ENCODE measurements at regions not wholly inside any gene's neighbourhood (a gene's known extent, or its start where the extent isn't known, plus 50 kb on each side); places are given as distances from the start of the nearest gene placed in this dataset.

- intact Hi-C loops (cut with DNase I, micrococcal nuclease), result no loop called here
- no peaks in the 10 kb centered on the region for H3K9me3 ChIP-seq (ENCODE audit: control insufficient read depth in 1 of 2, insufficient read depth in 1 of 2, low read length in 2 of 2)
- H3K4me1 ChIP-seq (ENCODE audit: insufficient read depth, low read length), result no peaks in the 10 kb centered on the region
- H3K27ac ChIP-seq (ENCODE audit: low read depth in 1 of 2, low read length in 2 of 2), result no peak overlapping the region
- Mint-ChIP-seq H3K27ac (no peak overlapping the region), H3K4me1 (ENCODE audit: low read depth) (no peaks in the 10 kb centered on the region), H3K9me3 (no peaks in the 10 kb centered on the region), H3K36me3 (ENCODE audit: low read depth) (no peaks in the 10 kb centered on the region), H3K27me3 (no peaks in the 10 kb centered on the region), H3K4me3 (no peak overlapping the region)
- ChIA-PET CTCF (no interaction called here), POLR2A (no interaction called here)
- ATAC-seq (ENCODE audit: poor library complexity) (no peak), DNase-seq (no peak)
- H3K4me3 ChIP-seq (ENCODE audit: low read length), result no peak overlapping the region
- no peak for TF ChIP-seq CTCF (IDR thresholded peaks at IDR 0.05)
- H3K27me3 ChIP-seq (ENCODE audit: control insufficient read depth in 1 of 2, insufficient read depth in 2 of 2, low read length in 2 of 2), result no peaks in the 10 kb centered on the region
- no peaks in the 10 kb centered on the region for H3K36me3 ChIP-seq (ENCODE audit: insufficient read depth, low read length)
These were observed 205.0 kb upstream of the PREP start for GRCh38 chr6:105607636-105608621.

GRCh38 chr6:105606831-105607463 is 204.1 kb upstream of the PREP start:
- Histone ChIP-seq H3K36me3 (ENCODE audit: insufficient read depth, low read length) (no peaks in the 10 kb centered on the region), H3K4me1 (ENCODE audit: insufficient read depth, low read length) (peaks cover 1% of the 10 kb centered on the region), H3K27ac (ENCODE audit: low read depth in 1 of 2, low read length in 2 of 2) (no peak overlapping the region), H3K27me3 (ENCODE audit: control insufficient read depth in 1 of 2, insufficient read depth in 2 of 2, low read length in 2 of 2) (no peaks in the 10 kb centered on the region), H3K4me3 (ENCODE audit: low read length) (no peak overlapping the region), H3K9me3 (ENCODE audit: control insufficient read depth in 1 of 2, insufficient read depth in 1 of 2, low read length in 2 of 2) (no peaks in the 10 kb centered on the region)
- DNase-seq (no peak), ATAC-seq (ENCODE audit: poor library complexity) (no peak)
- Mint-ChIP-seq H3K4me3 (no peak overlapping the region), H3K36me3 (ENCODE audit: low read depth) (no peaks in the 10 kb centered on the region), H3K4me1 (ENCODE audit: low read depth) (peaks cover under 1% of the 10 kb centered on the region), H3K27ac (no peak overlapping the region), H3K9me3 (no peaks in the 10 kb centered on the region), H3K27me3 (no peaks in the 10 kb centered on the region)
- ChIA-PET POLR2A (no interaction called here), CTCF (no interaction called here)
- intact Hi-C loops (cut with DNase I, micrococcal nuclease), result no loop called here
- TF ChIP-seq CTCF (IDR thresholded peaks at IDR 0.05), result no peak

- no peak overlapping the region for H3K27ac Mint-ChIP-seq
- Histone ChIP-seq H3K27ac (ENCODE audit: low read depth in 1 of 2, low read length in 2 of 2) (no peak overlapping the region), H3K9me3 (ENCODE audit: control insufficient read depth in 1 of 2, insufficient read depth in 1 of 2, low read length in 2 of 2) (no peaks in the 10 kb centered on the region), H3K27me3 (ENCODE audit: control insufficient read depth in 1 of 2, insufficient read depth in 2 of 2, low read length in 2 of 2) (no peaks in the 10 kb centered on the region), H3K4me3 (ENCODE audit: low read length) (no peak overlapping the region), H3K4me1 (ENCODE audit: insufficient read depth, low read length) (peaks cover 6% of the 10 kb centered on the region), H3K36me3 (ENCODE audit: insufficient read depth, low read length) (no peaks in the 10 kb centered on the region)
- ChIA-PET CTCF (no interaction called here), POLR2A (no interaction called here)
- H3K36me3 Mint-ChIP-seq (ENCODE audit: low read depth), result no peaks in the 10 kb centered on the region
- intact Hi-C loops (cut with DNase I, micrococcal nuclease), result no loop called here
- no peak for ATAC-seq (ENCODE audit: poor library complexity)
- no peaks in the 10 kb centered on the region for H3K9me3 Mint-ChIP-seq
- DNase-seq, result no peak
- H3K4me1 Mint-ChIP-seq (ENCODE audit: low read depth), result peaks cover 8% of the 10 kb centered on the region
- no peaks in the 10 kb centered on the region for H3K27me3 Mint-ChIP-seq
- no peak for TF ChIP-seq CTCF (IDR thresholded peaks at IDR 0.05)
- no peak overlapping the region for H3K4me3 Mint-ChIP-seq
These were observed 201.7 kb upstream of the PREP start for GRCh38 chr6:105604587-105604884.
